H9 (cell line): ENCODE measurements at regions not wholly inside any gene's neighbourhood (a gene's known extent, or its start where the extent isn't known, plus 50 kb on each side); places are given as distances from the start of the nearest gene placed in this dataset.

Experiments used
- DNase-seq: peaks from one replicate; pipeline ENCODE4 v3.0.0-alpha.2; 2017
- H2AFZ ChIP-seq: one replicate; pipeline ENCODE4 v1.6.1; 2013; ENCODE audit warnings: mild to moderate bottlenecking, low read length, control low read depth, moderate library complexity
- H2AK5ac ChIP-seq: 2 replicates; pipeline ENCODE4 v1.6.1; 2013; ENCODE audit warnings: low read length, control low read depth, mixed read lengths; ENCODE audit not compliant: insufficient read length
- H2BK120ac ChIP-seq: one replicate; pipeline ENCODE4 v1.6.1; 2013; ENCODE audit warnings: low read depth, mild to moderate bottlenecking, low read length, control low read depth, inconsistent platforms; ENCODE audit not compliant: poor library complexity, severe bottlenecking
- H2BK12ac ChIP-seq: 2 replicates; pipeline ENCODE4 v1.6.1; 2013; ENCODE audit warnings: low read length, control low read depth, mixed read lengths, low read depth; ENCODE audit not compliant: insufficient read length
- H2BK15ac ChIP-seq: 2 replicates; pipeline ENCODE4 v1.6.1; 2013; ENCODE audit warnings: low read depth, low read length, control low read depth
- H2BK20ac ChIP-seq: one replicate; pipeline ENCODE4 v1.6.1; 2013; ENCODE audit warnings: low read depth, mild to moderate bottlenecking, low read length, control low read depth, inconsistent platforms; ENCODE audit not compliant: poor library complexity, severe bottlenecking
- H2BK5ac ChIP-seq: 2 replicates; pipeline ENCODE4 v1.6.1; 2013; ENCODE audit warnings: low read length, control low read depth, mixed read lengths; ENCODE audit not compliant: insufficient read length
- H3K14ac ChIP-seq: 2 replicates; pipeline ENCODE4 v1.6.1; 2013; ENCODE audit warnings: low read length, control low read depth; ENCODE audit not compliant: insufficient read depth
- H3K18ac ChIP-seq: 2 replicates; pipeline ENCODE4 v1.6.1; 2013; ENCODE audit warnings: low read depth, mild to moderate bottlenecking, mixed read lengths, low read length, control low read depth; ENCODE audit not compliant: insufficient read length
- H3K23ac ChIP-seq: 2 replicates; pipeline ENCODE4 v1.6.1; 2013; ENCODE audit warnings: low read length, control low read depth, mixed read lengths, low read depth; ENCODE audit not compliant: insufficient read length
- H3K23me2 ChIP-seq: 2 replicates; pipeline ENCODE4 v1.6.1; 2013; ENCODE audit warnings: low read depth, mild to moderate bottlenecking, mixed read lengths, low read length, control low read depth; ENCODE audit not compliant: insufficient read length, poor library complexity, severe bottlenecking
- H3K27ac ChIP-seq: 2 replicates; pipeline ENCODE4 v1.5.1; 2013; ENCODE audit warnings: low read length, control low read depth, mixed read lengths, low read depth; ENCODE audit not compliant: insufficient read length
- H3K27me3 ChIP-seq: 2 replicates; pipeline ENCODE4 v1.6.1; 2013; ENCODE audit warnings: low read length, control low read depth, inconsistent platforms; ENCODE audit not compliant: insufficient read depth
- H3K4ac ChIP-seq: 2 replicates; pipeline ENCODE4 v1.6.1; 2013; ENCODE audit warnings: low read depth, mild to moderate bottlenecking, control low read depth, inconsistent platforms, low read length, moderate library complexity
- H3K4me1 ChIP-seq: 2 replicates; pipeline ENCODE4 v1.6.1; 2013; ENCODE audit warnings: low read length, control low read depth, inconsistent platforms; ENCODE audit not compliant: insufficient read depth
- H3K4me2 ChIP-seq: 2 replicates; pipeline ENCODE4 v1.6.1; 2013; ENCODE audit warnings: low read length, control low read depth, mixed read lengths; ENCODE audit not compliant: insufficient read length, insufficient read depth
- H3K56ac ChIP-seq: 2 replicates; pipeline ENCODE4 v1.6.1; 2013; ENCODE audit warnings: low read depth, mild to moderate bottlenecking, mixed read lengths, low read length, control low read depth; ENCODE audit not compliant: insufficient read length
- H3K79me1 ChIP-seq: 2 replicates; pipeline ENCODE4 v1.6.1; 2013; ENCODE audit warnings: low read depth, mild to moderate bottlenecking, moderate library complexity, low read length, control low read depth, inconsistent platforms; ENCODE audit not compliant: insufficient read depth, poor library complexity, severe bottlenecking
- H3K79me2 ChIP-seq: 2 replicates; pipeline ENCODE4 v1.6.1; 2013; ENCODE audit warnings: low read length, control low read depth, inconsistent platforms; ENCODE audit not compliant: insufficient read depth
- H3K9ac ChIP-seq: 2 replicates; pipeline ENCODE4 v1.6.1; 2013; ENCODE audit warnings: low read length, control low read depth, mixed read lengths; ENCODE audit not compliant: insufficient read length; ENCODE audit errors: extremely low read depth
- H3K9me3 ChIP-seq: one replicate; pipeline ENCODE4 v1.6.1; 2013; ENCODE audit warnings: low read depth, low read length, inconsistent platforms; ENCODE audit not compliant: control insufficient read depth
- H3T11ph ChIP-seq: one replicate; pipeline ENCODE4 v1.6.1; 2013; ENCODE audit warnings: mild to moderate bottlenecking, low read length, control low read depth, inconsistent platforms
- H4K20me1 ChIP-seq: one replicate; pipeline ENCODE4 v1.6.1; 2013; ENCODE audit not compliant: control insufficient read depth, insufficient read length, insufficient read depth
- H4K5ac ChIP-seq: 2 replicates; pipeline ENCODE4 v1.6.1; 2013; ENCODE audit warnings: low read depth, mild to moderate bottlenecking, mixed read lengths, low read length, control low read depth; ENCODE audit not compliant: insufficient read length
- H4K8ac ChIP-seq: replicated peaks from 2 replicates; pipeline ENCODE4 v1.6.1; 2013; ENCODE audit warnings: low read length, control low read depth, mixed read lengths, low read depth; ENCODE audit not compliant: insufficient read length
- H4K91ac ChIP-seq: 2 replicates; pipeline ENCODE4 v1.6.1; 2013; ENCODE audit warnings: low read depth, mild to moderate bottlenecking, moderate library complexity, mixed read lengths, low read length, control low read depth; ENCODE audit not compliant: insufficient read length
- H3K27ac Mint-ChIP-seq, 3 experiments: 2 replicates in 2 of 3; 3 replicates in 1 of 3; pipeline ENCODE4 v1.8.0; 2020 to 2021; ENCODE audit warnings: mixed read lengths in 3 of 3, mild to moderate bottlenecking in 1 of 3, moderate library complexity in 1 of 3
- H3K27me3 Mint-ChIP-seq: 2 replicates; pipeline ENCODE4 v1.8.0; 2021; ENCODE audit warnings: low read depth, mild to moderate bottlenecking, moderate library complexity, mixed read lengths
- H3K36me3 Mint-ChIP-seq, 3 experiments: 2 replicates in 2 of 3; 3 replicates in 1 of 3; pipeline ENCODE4 v1.8.0; 2020 to 2021; ENCODE audit warnings: low read depth in 3 of 3, mixed read lengths in 3 of 3; ENCODE audit not compliant: insufficient read depth in 1 of 3
- H3K4me1 Mint-ChIP-seq, 2 experiments: 2 replicates each; pipeline ENCODE4 v1.8.0; 2020; ENCODE audit warnings: mixed read lengths in 2 of 2
- H3K4me3 Mint-ChIP-seq, 2 experiments: 2 replicates in 1 of 2; 3 replicates in 1 of 2; pipeline ENCODE4 v1.8.0; 2020 to 2021; ENCODE audit warnings: mild to moderate bottlenecking in 2 of 2, mixed read lengths in 2 of 2, moderate library complexity in 1 of 2
- H3K9me3 Mint-ChIP-seq, 2 experiments: 2 replicates in 1 of 2; 3 replicates in 1 of 2; pipeline ENCODE4 v1.8.0; 2020; ENCODE audit warnings: mild to moderate bottlenecking in 2 of 2, mixed read lengths in 2 of 2, moderate library complexity in 1 of 2
- CTCF ChIP-seq: fragments of 200-600 bp; sonication (generic); conservative IDR thresholded peaks from 3 replicates; pipeline ENCODE4 v1.8.0; 2021; ENCODE audit warnings: antibody characterized with exemption, mild to moderate bottlenecking
- WGBS: extraction: QIAGEN DNeasy Blood & Tissue Kit; methylation state at CpG from one replicate; pipeline ENCODE4 v1.1.7; 2013; ENCODE audit warnings: missing lambda C conversion rate, low lambda C conversion rate, mixed read lengths; ENCODE audit not compliant: insufficient read length; ENCODE audit errors: extremely low coverage; 5-methylcytosine and 5-hydroxymethylcytosine counted together

DNA sequence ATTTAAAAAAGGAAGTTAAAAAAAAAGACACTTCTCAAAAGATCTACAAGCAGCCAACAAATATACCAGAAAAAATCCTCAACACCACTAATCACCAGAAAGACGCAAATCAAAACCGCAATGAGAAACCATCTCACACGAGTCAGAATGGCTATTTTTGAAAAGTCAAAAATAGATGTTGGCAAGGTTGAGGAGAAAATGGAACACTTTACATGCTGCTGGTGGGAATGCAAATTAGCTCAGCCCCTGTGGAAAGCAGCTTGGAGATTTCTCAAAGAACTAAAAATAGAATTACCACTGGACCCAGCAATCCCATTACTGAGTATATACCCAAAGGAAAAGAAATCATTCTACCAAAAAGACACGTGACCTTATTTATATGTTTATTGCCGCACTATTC, 574.7 kb upstream of the ADAMTS9 start:
- H3K9me3 ChIP-seq = no peaks in the 10 kb centered on the region
- Mint-ChIP-seq H3K4me3 (no peak overlapping the region), H3K36me3 (no peaks in the 10 kb centered on the region), H3K27me3 (no peaks in the 10 kb centered on the region), H3K27ac (no peak overlapping the region), H3K4me1 (peaks cover 13 to 17% of the 10 kb centered on the region in 2 experiments), H3K9me3 (peaks cover 0 to 6% of the 10 kb centered on the region in 2 experiments; a peak in 4 of 5 replicates)
- H3K23me2 ChIP-seq = no peaks in the 10 kb centered on the region
- H3K9ac ChIP-seq = no peak overlapping the region
- no peaks in the 10 kb centered on the region for H3K79me1 ChIP-seq
- no peak overlapping the region for H3K4me2 ChIP-seq
- no peak overlapping the region for H3K14ac ChIP-seq
- H4K91ac ChIP-seq = no peak overlapping the region
- no peak overlapping the region for H2AFZ ChIP-seq
- H3K56ac ChIP-seq = no peak overlapping the region
- no peak overlapping the region for H3K23ac ChIP-seq
- DNase-seq = no peak
- no peak overlapping the region for H2BK15ac ChIP-seq
- no peak overlapping the region for H3T11ph ChIP-seq
- H2BK12ac ChIP-seq = no peak overlapping the region
- H4K8ac ChIP-seq = no peak overlapping the region
- H3K27ac ChIP-seq = no peak overlapping the region
- H2AK5ac ChIP-seq = no peak overlapping the region
- TF ChIP-seq CTCF = no peak
- no CpG with 5 or more reads among the region's 5 CpGs for WGBS
- H2BK20ac ChIP-seq = no peak overlapping the region
- no peak overlapping the region for H3K4ac ChIP-seq
- no peak overlapping the region for H4K5ac ChIP-seq
- no peaks in the 10 kb centered on the region for H3K27me3 ChIP-seq
- no peaks in the 10 kb centered on the region for H4K20me1 ChIP-seq
- H3K18ac ChIP-seq = no peak overlapping the region
- H3K79me2 ChIP-seq = no peaks in the 10 kb centered on the region
- no peak overlapping the region for H2BK120ac ChIP-seq
- no peak overlapping the region for H2BK5ac ChIP-seq
- peaks cover 3% of the 10 kb centered on the region; the same call in 1 of the 2 replicates for H3K4me1 ChIP-seq
